GM23338 (cell line): ENCODE measurements at regions not wholly inside any gene's neighbourhood (a gene's known extent, or its start where the extent isn't known, plus 50 kb on each side); places are given as distances from the start of the nearest gene placed in this dataset.

Experiments used
- ATAC-seq: fragments of 200-7000 bp; cut with Tn5 transposase; 3 replicates; pipeline ENCODE4 v1.9.1; 2020
- DNase-seq: peaks from one replicate; pipeline ENCODE4 v3.0.0-alpha.2; 2015; ENCODE audit warnings: low spot score
- H2AFZ ChIP-seq: fragments of 200-600 bp; sonication (generic); 2 replicates; pipeline ENCODE4 v1.8.0; 2016; ENCODE audit warnings: antibody characterized with exemption, mild to moderate bottlenecking, moderate library complexity
- H3F3A ChIP-seq: fragments of 200-600 bp; sonication (generic); replicated peaks from 2 replicates; pipeline ENCODE4 v1.8.0; 2017; ENCODE audit warnings: antibody characterized with exemption, mixed run types, low read depth
- H3K27ac ChIP-seq: fragments of 200-600 bp; sonication (generic); 2 replicates; pipeline ENCODE4 v1.6.1; 2016; ENCODE audit warnings: low read depth
- H3K27me3 ChIP-seq: fragments of 200-600 bp; sonication (generic); 2 replicates; pipeline ENCODE4 v1.8.0; 2016; ENCODE audit warnings: mild to moderate bottlenecking, mixed run types, moderate library complexity; ENCODE audit not compliant: insufficient read depth
- H3K36me3 ChIP-seq: fragments of 200-600 bp; sonication (generic); 2 replicates; pipeline ENCODE4 v1.8.0; 2016; ENCODE audit warnings: mild to moderate bottlenecking; ENCODE audit not compliant: insufficient read depth
- H3K4me1 ChIP-seq: fragments of 200-600 bp; sonication (generic); 2 replicates; pipeline ENCODE4 v1.8.0; 2016; ENCODE audit warnings: mild to moderate bottlenecking, moderate library complexity; ENCODE audit not compliant: insufficient read depth
- H3K4me2 ChIP-seq: fragments of 200-600 bp; sonication (generic); 2 replicates; pipeline ENCODE4 v1.7.1; 2017; ENCODE audit warnings: mixed run types
- H3K4me3 ChIP-seq: fragments of 200-600 bp; sonication (generic); 2 replicates; pipeline ENCODE4 v1.6.1; 2016; ENCODE audit warnings: mixed run types
- H3K79me2 ChIP-seq: fragments of 200-600 bp; sonication (generic); replicated peaks from 2 replicates; pipeline ENCODE4 v1.8.0; 2017; ENCODE audit warnings: mild to moderate bottlenecking; ENCODE audit not compliant: insufficient read depth
- H3K9me2 ChIP-seq: fragments of 200-600 bp; sonication (generic); 2 replicates; pipeline ENCODE4 v1.8.0; 2017; ENCODE audit not compliant: insufficient read depth
- H4K20me1 ChIP-seq: fragments of 200-600 bp; sonication (generic); replicated peaks from 2 replicates; pipeline ENCODE4 v1.8.0; 2017; ENCODE audit warnings: mild to moderate bottlenecking; ENCODE audit not compliant: insufficient read depth
- H3K27ac Mint-ChIP-seq: 2 replicates; pipeline ENCODE4 v1.8.0; 2020; ENCODE audit warnings: inconsistent platforms, mild to moderate bottlenecking, moderate library complexity, mixed read lengths
- H3K27me3 Mint-ChIP-seq: 3 replicates; pipeline ENCODE4 v1.8.0; 2022; ENCODE audit warnings: low read depth, mild to moderate bottlenecking, moderate library complexity, mixed read lengths, inconsistent platforms; ENCODE audit not compliant: insufficient read depth, poor library complexity
- H3K36me3 Mint-ChIP-seq: 3 replicates; pipeline ENCODE4 v1.8.0; 2021; ENCODE audit warnings: low read depth, mild to moderate bottlenecking, inconsistent platforms, moderate library complexity, mixed read lengths
- H3K4me1 Mint-ChIP-seq: 3 replicates; pipeline ENCODE4 v1.8.0; 2020; ENCODE audit warnings: mild to moderate bottlenecking, inconsistent platforms, mixed read lengths
- H3K4me3 Mint-ChIP-seq: 3 replicates; pipeline ENCODE4 v1.8.0; 2021; ENCODE audit warnings: moderate library complexity, mild to moderate bottlenecking, inconsistent platforms, mixed read lengths
- H3K9me3 Mint-ChIP-seq: 3 replicates; pipeline ENCODE4 v1.8.0; 2020; ENCODE audit warnings: moderate library complexity, mild to moderate bottlenecking, inconsistent platforms, mixed read lengths
- CREB1 ChIP-seq: fragments of 250-450 bp; sonication (Bioruptor Pico); IDR thresholded peaks from 2 replicates; pipeline ENCODE4 v1.5.0; 2020; ENCODE audit warnings: low read depth, mild to moderate bottlenecking, moderate library complexity
- CTCF ChIP-seq, 2 experiments: fragments of 200-600 bp in 1 of 2; sonication (generic) in 1 of 2; conservative IDR thresholded peaks; 2 replicates each; pipeline versions ENCODE4 v1.5.1 to v1.6.1; 2016 to 2017; ENCODE audit warnings: antibody characterized with exemption in 2 of 2, low read depth in 2 of 2, mild to moderate bottlenecking in 2 of 2, moderate library complexity in 1 of 2
- ETS1 ChIP-seq: IDR thresholded peaks from 2 replicates; pipeline ENCODE4 v1.6.1; 2016; ENCODE audit warnings: antibody characterized with exemption
- EZH2 ChIP-seq: fragments of 200-600 bp; sonication (generic); IDR thresholded peaks from one replicate; pipeline ENCODE4 v1.8.0; 2017; ENCODE audit warnings: antibody characterized with exemption, mild to moderate bottlenecking, low read depth; ENCODE audit not compliant: unreplicated experiment
- EZH2phosphoT487 ChIP-seq: fragments of 200-600 bp; sonication (generic); IDR thresholded peaks from one replicate; pipeline ENCODE4 v1.8.1; 2018; ENCODE audit warnings: antibody characterized with exemption; ENCODE audit not compliant: unreplicated experiment
- JUNB ChIP-seq: IDR thresholded peaks from one replicate; pipeline ENCODE4 v1.6.1; 2016; ENCODE audit warnings: antibody characterized with exemption; ENCODE audit not compliant: unreplicated experiment
- NANOG ChIP-seq: IDR thresholded peaks from 2 replicates; pipeline ENCODE4 v1.6.1; 2016; ENCODE audit warnings: antibody characterized with exemption, borderline replicate concordance
- REST ChIP-seq: IDR thresholded peaks from one replicate; pipeline ENCODE4 v1.6.1; 2018; ENCODE audit warnings: antibody characterized with exemption; ENCODE audit not compliant: unreplicated experiment
- STAT1 ChIP-seq: IDR thresholded peaks from one replicate; pipeline ENCODE4 v1.6.1; 2016; ENCODE audit warnings: antibody characterized with exemption; ENCODE audit not compliant: unreplicated experiment
- ZNF331 ChIP-seq: fragments of 250-450 bp; sonication (Bioruptor Pico); IDR thresholded peaks from 2 replicates; pipeline ENCODE4 v1.5.0; 2020; ENCODE audit warnings: low read depth, mild to moderate bottlenecking, moderate library complexity

- H2AFZ ChIP-seq, result no peak overlapping the region
- no peaks in the 10 kb centered on the region for H3K79me2 ChIP-seq
- H3K36me3 Mint-ChIP-seq, result peaks cover 10% of the 10 kb centered on the region
- H3K27ac Mint-ChIP-seq, result no peak overlapping the region
- H3K27ac ChIP-seq, result no peak overlapping the region
- no peaks in the 10 kb centered on the region for H3K27me3 ChIP-seq
- no peaks in the 10 kb centered on the region for H3K4me1 Mint-ChIP-seq
- H3K4me3 Mint-ChIP-seq, result no peak overlapping the region
- H3K9me2 ChIP-seq, result no peaks in the 10 kb centered on the region
- no peaks in the 10 kb centered on the region for H3K27me3 Mint-ChIP-seq
- no peak for TF ChIP-seq JUNB
- peaks cover 29% of the 10 kb centered on the region for H3K9me3 Mint-ChIP-seq
- H3K36me3 ChIP-seq, result no peaks in the 10 kb centered on the region; the same call in 1 of the 2 replicates
- no peak overlapping the region for H3K4me3 ChIP-seq
- H3K4me1 ChIP-seq, result no peaks in the 10 kb centered on the region
- ATAC-seq (no peak), DNase-seq (no peak)
- no peaks in the 10 kb centered on the region for H4K20me1 ChIP-seq
- no peaks in the 10 kb centered on the region for H3F3A ChIP-seq
- no peak overlapping the region for H3K4me2 ChIP-seq
Measured at GRCh38 chr14:54197369-54197768, 199.4 kb upstream of the CDKN3 start.

- H3K4me1 ChIP-seq, result no peaks in the 10 kb centered on the region
- H2AFZ ChIP-seq, result no peak overlapping the region
- H3K27me3 ChIP-seq, result no peaks in the 10 kb centered on the region
- ATAC-seq (no peak), DNase-seq (no peak)
- no peaks in the 10 kb centered on the region; the same call in 1 of the 2 replicates for H3K36me3 ChIP-seq
- no peaks in the 10 kb centered on the region for H3F3A ChIP-seq
- no peaks in the 10 kb centered on the region for H4K20me1 ChIP-seq
- no peak overlapping the region for H3K27ac ChIP-seq
- no peak overlapping the region for H3K4me2 ChIP-seq
- Mint-ChIP-seq H3K36me3 (peaks cover 18% of the 10 kb centered on the region), H3K4me1 (no peaks in the 10 kb centered on the region), H3K9me3 (peaks cover 42% of the 10 kb centered on the region), H3K4me3 (no peak overlapping the region), H3K27ac (no peak overlapping the region), H3K27me3 (no peaks in the 10 kb centered on the region)
- TF ChIP-seq ETS1, result no peak
- TF ChIP-seq STAT1, result no peak
- TF ChIP-seq JUNB, result no peak
- TF ChIP-seq CTCF (conservative IDR thresholded peaks at IDR 0.05; ENCODE audit: low read depth in 2 of 2), result no peak
- TF ChIP-seq CREB1, result no peak
- no peak for TF ChIP-seq EZH2
- no peak for TF ChIP-seq ZNF331
- TF ChIP-seq REST, result no peak
- TF ChIP-seq EZH2phosphoT487, result no peak
- TF ChIP-seq NANOG, result no peak
- H3K79me2 ChIP-seq, result no peaks in the 10 kb centered on the region
- H3K9me2 ChIP-seq, result no peaks in the 10 kb centered on the region
- no peak overlapping the region for H3K4me3 ChIP-seq
Measured at GRCh38 chr14:54200726-54201125, 196.1 kb upstream of the CDKN3 start.
